ENCODE measurements at regions not wholly inside any gene's neighbourhood (a gene's known extent, or its start where the extent isn't known, plus 50 kb on each side); places are given as distances from the start of the nearest gene placed in this dataset.

- peaks cover 2% of the 10 kb centered on the region for H3K36me3 Mint-ChIP-seq (ENCODE audit: low read depth)
These were observed 138.8 kb upstream of the CRHR1 start for GRCh38 chr17:45645330-45645729.

GRCh38 chr17:45646288-45646988, 137.7 kb upstream of the CRHR1 start:
- peaks cover 4% of the 10 kb centered on the region for H3K27me3 Mint-ChIP-seq (ENCODE audit: low read depth)
- no peaks in the 10 kb centered on the region for H3K9me3 Mint-ChIP-seq
- peaks cover 10% of the 10 kb centered on the region for H3K4me1 Mint-ChIP-seq (ENCODE audit: low read depth)
- no peaks in the 10 kb centered on the region for H3K36me3 Mint-ChIP-seq (ENCODE audit: low read depth)
- H3K4me3 Mint-ChIP-seq (ENCODE audit: low read depth), result no peak overlapping the region
- DNase-seq (ENCODE audit: low spot score), result no peak
- H3K27ac Mint-ChIP-seq, result no peak overlapping the region
- intact Hi-C loops (cut with micrococcal nuclease), result no loop called here

More at GRCh38 chr17:45645330-45645729, 138.8 kb upstream of the CRHR1 start:
- intact Hi-C loops (cut with micrococcal nuclease), result no loop called here
- Mint-ChIP-seq H3K4me1 (ENCODE audit: low read depth) (peaks cover 14% of the 10 kb centered on the region), H3K27ac (no peak overlapping the region), H3K27me3 (ENCODE audit: low read depth) (peaks cover 4% of the 10 kb centered on the region), H3K4me3 (ENCODE audit: low read depth) (no peak overlapping the region), H3K9me3 (no peaks in the 10 kb centered on the region)
- no peak for DNase-seq (ENCODE audit: low spot score)

- no peak for DNase-seq (ENCODE audit: low spot score)
- Mint-ChIP-seq H3K4me1 (ENCODE audit: low read depth) (peaks cover 10% of the 10 kb centered on the region), H3K27ac (no peak overlapping the region), H3K4me3 (ENCODE audit: low read depth) (no peak overlapping the region), H3K9me3 (no peaks in the 10 kb centered on the region), H3K36me3 (ENCODE audit: low read depth) (no peaks in the 10 kb centered on the region), H3K27me3 (ENCODE audit: low read depth) (peaks cover 4% of the 10 kb centered on the region)
- intact Hi-C loops (cut with micrococcal nuclease), result no loop called here
These were observed 135.5 kb upstream of the CRHR1 start for GRCh38 chr17:45648642-45649041.

- Mint-ChIP-seq H3K4me3 (ENCODE audit: low read depth) (no peak overlapping the region), H3K36me3 (ENCODE audit: low read depth) (no peaks in the 10 kb centered on the region), H3K27ac (no peak overlapping the region)
These were observed 134.3 kb upstream of the CRHR1 start for GRCh38 chr17:45649796-45650195.

GRCh38 chr17:45650561-45650960, 133.6 kb upstream of the CRHR1 start:
- H3K4me3 Mint-ChIP-seq (ENCODE audit: low read depth), result no peak overlapping the region
- peaks cover 9% of the 10 kb centered on the region for H3K4me1 Mint-ChIP-seq (ENCODE audit: low read depth)
- no peaks in the 10 kb centered on the region for H3K9me3 Mint-ChIP-seq
- H3K36me3 Mint-ChIP-seq (ENCODE audit: low read depth), result no peaks in the 10 kb centered on the region
- no peak overlapping the region for H3K27ac Mint-ChIP-seq
- intact Hi-C loops (cut with micrococcal nuclease), result no loop called here
- H3K27me3 Mint-ChIP-seq (ENCODE audit: low read depth), result peaks cover 4% of the 10 kb centered on the region
- DNase-seq (ENCODE audit: low spot score), result no peak

More at GRCh38 chr17:45649796-45650195, 134.3 kb upstream of the CRHR1 start:
- DNase-seq (ENCODE audit: low spot score), result no peak
- Mint-ChIP-seq H3K27me3 (ENCODE audit: low read depth) (peaks cover 4% of the 10 kb centered on the region), H3K9me3 (no peaks in the 10 kb centered on the region), H3K4me1 (ENCODE audit: low read depth) (peaks cover 10% of the 10 kb centered on the region)
- intact Hi-C loops (cut with micrococcal nuclease), result no loop called here

- H3K4me3 Mint-ChIP-seq (ENCODE audit: low read depth), result no peak overlapping the region
- no peak for DNase-seq (ENCODE audit: low spot score)
- intact Hi-C loops (cut with micrococcal nuclease), result no loop called here
- H3K27me3 Mint-ChIP-seq (ENCODE audit: low read depth), result peaks cover 2% of the 10 kb centered on the region
- H3K27ac Mint-ChIP-seq, result no peak overlapping the region
- H3K9me3 Mint-ChIP-seq, result no peaks in the 10 kb centered on the region
- peaks cover 2% of the 10 kb centered on the region for H3K4me1 Mint-ChIP-seq (ENCODE audit: low read depth)
- H3K36me3 Mint-ChIP-seq (ENCODE audit: low read depth), result no peaks in the 10 kb centered on the region
These were observed 132.9 kb upstream of the CRHR1 start for GRCh38 chr17:45651145-45651709.

- H3K4me3 Mint-ChIP-seq (ENCODE audit: low read depth), result no peak overlapping the region
- no peaks in the 10 kb centered on the region for H3K27me3 Mint-ChIP-seq (ENCODE audit: low read depth)
- H3K36me3 Mint-ChIP-seq (ENCODE audit: low read depth), result no peaks in the 10 kb centered on the region
- no peak overlapping the region for H3K27ac Mint-ChIP-seq
- no peaks in the 10 kb centered on the region for H3K9me3 Mint-ChIP-seq
- no peaks in the 10 kb centered on the region for H3K4me1 Mint-ChIP-seq (ENCODE audit: low read depth)
- intact Hi-C loops (cut with micrococcal nuclease), result no loop called here
- DNase-seq (ENCODE audit: low spot score), result no peak
These were observed 130.5 kb upstream of the CRHR1 start for GRCh38 chr17:45653616-45654015.

- Mint-ChIP-seq H3K9me3 (no peaks in the 10 kb centered on the region), H3K27me3 (ENCODE audit: low read depth) (peaks cover 2% of the 10 kb centered on the region)
- intact Hi-C loops (cut with micrococcal nuclease), result no loop called here
These were observed 127.5 kb upstream of the CRHR1 start for GRCh38 chr17:45656527-45657181.

GRCh38 chr17:45660474-45660873, 123.6 kb upstream of the CRHR1 start:
- H3K36me3 Mint-ChIP-seq (ENCODE audit: low read depth), result no peaks in the 10 kb centered on the region
- peaks cover 11% of the 10 kb centered on the region for H3K27me3 Mint-ChIP-seq (ENCODE audit: low read depth)
- no peak overlapping the region for H3K27ac Mint-ChIP-seq
- intact Hi-C loops (cut with micrococcal nuclease), result no loop called here
- H3K4me3 Mint-ChIP-seq (ENCODE audit: low read depth), result no peak overlapping the region
- H3K4me1 Mint-ChIP-seq (ENCODE audit: low read depth), result no peaks in the 10 kb centered on the region
- no peaks in the 10 kb centered on the region for H3K9me3 Mint-ChIP-seq
- no peak for DNase-seq (ENCODE audit: low spot score)

More at GRCh38 chr17:45656527-45657181, 127.5 kb upstream of the CRHR1 start:
- Mint-ChIP-seq H3K4me3 (ENCODE audit: low read depth) (no peak overlapping the region), H3K4me1 (ENCODE audit: low read depth) (no peaks in the 10 kb centered on the region), H3K27ac (no peak overlapping the region), H3K36me3 (ENCODE audit: low read depth) (no peaks in the 10 kb centered on the region)
- DNase-seq (ENCODE audit: low spot score), result no peak

- Mint-ChIP-seq H3K9me3 (no peaks in the 10 kb centered on the region), H3K4me3 (ENCODE audit: low read depth) (no peak overlapping the region), H3K27me3 (ENCODE audit: low read depth) (peaks cover 11% of the 10 kb centered on the region), H3K27ac (no peak overlapping the region), H3K4me1 (ENCODE audit: low read depth) (no peaks in the 10 kb centered on the region), H3K36me3 (ENCODE audit: low read depth) (no peaks in the 10 kb centered on the region)
- intact Hi-C loops (cut with micrococcal nuclease), result no loop called here
- no peak for DNase-seq (ENCODE audit: low spot score)
These were observed 121.7 kb upstream of the CRHR1 start for GRCh38 chr17:45662432-45662831.

GRCh38 chr17:45663772-45664171, 120.3 kb upstream of the CRHR1 start:
- Mint-ChIP-seq H3K4me3 (ENCODE audit: low read depth) (no peak overlapping the region), H3K36me3 (ENCODE audit: low read depth) (no peaks in the 10 kb centered on the region), H3K27me3 (ENCODE audit: low read depth) (peaks cover 10% of the 10 kb centered on the region), H3K4me1 (ENCODE audit: low read depth) (no peaks in the 10 kb centered on the region), H3K27ac (no peak overlapping the region), H3K9me3 (no peaks in the 10 kb centered on the region)
- DNase-seq (ENCODE audit: low spot score), result no peak
- intact Hi-C loops (cut with micrococcal nuclease), result no loop called here

GRCh38 chr17:45664921-45665320, 119.2 kb upstream of the CRHR1 start:
- Mint-ChIP-seq H3K27ac (no peak overlapping the region), H3K4me1 (ENCODE audit: low read depth) (no peaks in the 10 kb centered on the region), H3K9me3 (no peaks in the 10 kb centered on the region), H3K27me3 (ENCODE audit: low read depth) (peaks cover 9% of the 10 kb centered on the region), H3K4me3 (ENCODE audit: low read depth) (no peak overlapping the region), H3K36me3 (ENCODE audit: low read depth) (no peaks in the 10 kb centered on the region)
- intact Hi-C loops (cut with micrococcal nuclease), result no loop called here
- no peak for DNase-seq (ENCODE audit: low spot score)

GRCh38 chr17:45666046-45666600, 118.0 kb upstream of the CRHR1 start:
- Mint-ChIP-seq H3K27me3 (ENCODE audit: low read depth) (peaks cover 9% of the 10 kb centered on the region), H3K4me1 (ENCODE audit: low read depth) (no peaks in the 10 kb centered on the region)
- intact Hi-C loops (cut with micrococcal nuclease), result no loop called here

More at GRCh38 chr17:45666046-45666600, 118.0 kb upstream of the CRHR1 start:
- H3K4me3 Mint-ChIP-seq (ENCODE audit: low read depth), result no peak overlapping the region
- DNase-seq (ENCODE audit: low spot score), result no peak
- H3K36me3 Mint-ChIP-seq (ENCODE audit: low read depth), result no peaks in the 10 kb centered on the region
- H3K9me3 Mint-ChIP-seq, result no peaks in the 10 kb centered on the region
- H3K27ac Mint-ChIP-seq, result no peak overlapping the region
